ENCODE measurements at regions not wholly inside any gene's neighbourhood (a gene's known extent, or its start where the extent isn't known, plus 50 kb on each side); places are given as distances from the start of the nearest gene placed in this dataset.

- DNase-seq (ENCODE audit: low read depth), result peak; percentile 86
Observed at GRCh38 chr22:46078241-46079092, 71.9 kb upstream of the PPARA start.

- DNase-seq (ENCODE audit: low read depth), result peak; percentile 64
Observed at GRCh38 chr22:46079093-46079860, 71.0 kb upstream of the PPARA start.

- DNase-seq (ENCODE audit: low read depth), result peak; percentile 82
Observed at GRCh38 chr22:46079861-46080821, 70.2 kb upstream of the PPARA start.

- no peak for DNase-seq (ENCODE audit: low read depth)
Observed at GRCh38 chr22:46081036-46081830, 69.1 kb upstream of the PPARA start.

GRCh38 chr22:46081831-46082210, 68.5 kb upstream of the PPARA start:
- DNase-seq (ENCODE audit: low read depth), result no peak

- no peak for DNase-seq (ENCODE audit: low read depth)
Observed at GRCh38 chr22:46082633-46083032, 67.7 kb upstream of the PPARA start.

DNA sequence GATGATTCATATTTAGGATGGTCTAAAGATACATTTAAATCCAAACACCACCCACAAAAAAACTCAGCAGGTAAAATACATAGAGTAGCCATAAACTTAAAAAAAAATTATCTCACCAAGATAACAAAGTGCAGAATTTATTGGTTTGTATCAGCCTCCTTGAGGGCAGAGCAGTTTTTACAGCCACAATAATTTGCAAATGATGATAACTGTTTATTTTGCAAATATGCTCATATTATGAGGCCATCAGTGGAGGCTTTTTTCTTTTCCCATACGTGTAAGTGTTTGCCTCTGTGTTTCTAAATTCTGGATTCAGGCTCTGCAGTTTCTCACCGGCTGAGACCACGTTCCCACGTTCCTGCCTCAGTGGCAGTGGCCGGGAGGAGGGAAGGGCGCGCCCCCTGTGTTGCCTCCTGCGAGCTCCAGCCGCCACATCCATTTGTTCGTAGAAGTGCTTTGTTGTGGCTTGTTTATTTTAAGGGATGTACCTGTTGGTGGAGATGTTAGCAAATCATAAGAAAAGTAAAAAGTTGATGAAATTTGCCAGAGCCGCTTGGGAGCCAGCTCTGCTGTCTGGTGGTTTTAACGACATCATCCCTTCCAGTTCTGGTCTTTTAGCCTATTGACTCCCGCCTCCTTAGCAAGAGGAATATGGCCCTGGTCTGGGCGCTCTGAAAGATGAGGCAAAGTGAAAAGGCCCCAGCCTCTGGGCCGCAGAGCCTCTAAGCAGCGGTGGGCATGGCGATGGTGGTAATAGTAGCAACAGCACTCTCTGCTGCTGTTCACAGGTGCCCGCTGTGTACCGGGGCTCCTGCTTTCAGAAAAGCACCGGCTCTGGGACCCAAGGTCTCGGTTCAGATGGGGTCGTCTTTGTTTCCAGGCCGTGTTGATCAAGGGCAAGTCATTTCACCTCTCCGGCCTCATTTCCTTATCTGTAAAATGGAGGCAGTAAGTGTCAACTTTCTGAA, 66.7 kb upstream of the PPARA start:
- no peak for DNase-seq (ENCODE audit: low read depth)

- DNase-seq (ENCODE audit: low read depth), result no peak
Observed at GRCh38 chr22:46084376-46084775, 66.0 kb upstream of the PPARA start.

- DNase-seq (ENCODE audit: low read depth), result peak; percentile 79
Observed at GRCh38 chr22:46084943-46085827, 65.1 kb upstream of the PPARA start.

DNA sequence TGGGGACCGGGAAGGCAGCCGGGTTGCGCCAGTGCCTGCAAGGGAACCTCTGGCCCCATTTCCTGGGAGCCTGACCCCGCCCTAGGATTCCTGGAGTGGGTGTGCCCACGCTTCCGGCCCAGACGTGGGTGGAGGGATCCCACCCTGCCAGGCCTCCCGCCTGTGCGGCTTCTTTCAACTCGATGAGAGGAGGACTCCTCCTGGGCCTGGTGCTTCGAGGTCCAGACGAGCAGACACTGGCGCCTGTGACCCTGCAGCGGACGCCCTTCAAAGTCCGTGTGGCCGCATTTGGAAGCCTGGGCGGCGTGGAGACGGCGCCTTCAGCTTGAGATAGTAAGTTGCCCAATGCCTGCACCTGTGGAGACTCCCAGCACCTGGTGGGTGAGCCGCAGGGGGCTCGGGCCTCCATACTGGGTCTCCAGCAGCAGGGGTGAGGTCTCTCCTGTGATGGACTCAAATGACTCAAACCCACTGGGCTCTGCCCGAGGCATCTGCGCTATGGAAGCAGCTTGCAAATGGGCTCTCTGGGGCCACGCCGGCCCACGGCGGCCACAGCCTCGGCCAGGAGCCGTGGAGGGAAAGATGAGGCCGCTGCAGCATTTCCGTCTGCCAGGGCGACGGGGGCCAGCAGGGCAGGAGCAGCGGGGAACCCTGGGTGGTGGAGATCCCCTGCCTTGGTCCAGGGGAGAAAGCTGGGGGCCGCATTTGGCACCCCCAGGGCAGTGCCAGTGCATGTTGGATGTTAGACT, 64.3 kb upstream of the PPARA start:
- DNase-seq (ENCODE audit: low read depth), result peak; percentile 68

DNA sequence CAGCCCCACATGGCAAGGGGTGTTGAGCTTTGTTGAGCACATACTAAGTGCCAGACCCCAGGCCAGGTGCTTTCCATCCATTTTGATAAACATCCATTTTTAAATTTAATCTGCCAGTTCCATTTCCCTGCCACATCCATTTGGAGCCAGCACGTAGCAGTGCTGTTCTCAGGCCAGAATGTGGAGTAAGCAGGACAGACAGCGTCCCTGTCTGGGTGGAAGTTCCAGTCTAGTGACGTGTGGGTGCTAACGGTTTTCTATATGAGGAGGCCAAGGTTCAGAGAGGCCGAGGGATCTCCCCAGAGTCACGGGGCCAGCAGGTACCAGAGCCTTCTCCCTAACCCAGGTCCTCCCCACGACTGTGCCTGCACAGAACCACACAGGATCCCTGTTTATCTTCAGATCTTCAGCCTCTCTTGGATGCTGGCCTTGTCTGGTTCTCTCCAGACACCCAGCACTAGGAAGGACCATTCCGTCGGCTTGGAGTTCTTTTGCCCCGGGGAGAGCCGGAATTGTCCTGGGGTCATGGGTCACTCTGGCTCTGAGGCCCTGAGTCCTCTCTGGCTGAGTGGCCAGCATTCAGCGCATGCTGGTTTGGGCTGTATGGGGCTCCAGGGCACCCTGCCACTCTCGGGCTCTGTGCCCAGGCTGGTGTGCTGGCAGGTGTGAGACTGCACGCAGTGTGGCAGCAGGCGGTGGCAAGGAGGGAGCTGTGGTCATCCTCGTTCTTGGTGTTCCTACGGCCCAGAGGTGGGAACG, 63.6 kb upstream of the PPARA start:
- DNase-seq (ENCODE audit: low read depth), result peak; percentile 59

GRCh38 chr22:46087336-46087690, 63.0 kb upstream of the PPARA start:
- DNase-seq (ENCODE audit: low read depth), result no peak

GRCh38 chr22:46087816-46088277, 62.5 kb upstream of the PPARA start:
- DNase-seq (ENCODE audit: low read depth), result peak; percentile 74

DNA sequence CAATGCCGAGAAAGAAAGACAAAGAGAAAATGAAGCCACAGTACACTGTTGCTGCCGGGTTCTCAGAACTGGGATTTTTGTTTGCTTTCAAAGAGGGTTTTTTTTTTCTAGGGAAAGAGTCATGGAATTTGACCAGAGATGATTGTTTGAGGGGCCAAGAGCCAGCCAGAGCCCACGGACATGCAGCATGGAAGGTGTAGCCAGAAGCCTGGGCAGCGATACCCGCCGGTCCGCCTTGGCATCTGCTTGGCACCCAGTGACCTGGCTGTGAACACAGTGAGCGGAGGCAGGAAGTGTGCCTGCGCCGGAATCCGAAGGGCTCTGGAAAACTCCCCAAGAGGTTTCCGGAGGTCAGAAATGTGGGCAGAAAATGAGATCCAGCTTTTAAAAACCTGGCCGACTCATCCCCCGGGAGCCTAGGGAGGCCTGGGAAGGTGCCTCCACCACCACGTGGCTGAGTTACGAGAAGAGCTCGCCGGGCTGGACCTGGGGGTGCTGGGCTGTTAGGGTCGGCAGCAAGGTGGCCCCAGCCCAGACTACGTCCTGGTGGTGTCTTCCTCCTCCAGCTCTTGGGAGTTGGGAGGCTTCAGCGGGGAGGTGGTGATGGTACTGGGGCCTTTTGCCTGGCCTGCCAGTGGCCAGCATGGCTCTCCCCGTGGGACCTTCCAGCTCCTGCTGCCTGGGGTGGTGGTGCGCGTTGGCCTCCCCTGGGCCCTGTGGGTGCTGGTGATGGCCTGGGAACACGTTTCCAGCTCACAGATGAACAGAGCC, 61.6 kb upstream of the PPARA start:
- peak; percentile 75 for DNase-seq (ENCODE audit: low read depth)

GRCh38 chr22:46089426-46090035, 60.8 kb upstream of the PPARA start:
- DNase-seq (ENCODE audit: low read depth), result no peak

DNA sequence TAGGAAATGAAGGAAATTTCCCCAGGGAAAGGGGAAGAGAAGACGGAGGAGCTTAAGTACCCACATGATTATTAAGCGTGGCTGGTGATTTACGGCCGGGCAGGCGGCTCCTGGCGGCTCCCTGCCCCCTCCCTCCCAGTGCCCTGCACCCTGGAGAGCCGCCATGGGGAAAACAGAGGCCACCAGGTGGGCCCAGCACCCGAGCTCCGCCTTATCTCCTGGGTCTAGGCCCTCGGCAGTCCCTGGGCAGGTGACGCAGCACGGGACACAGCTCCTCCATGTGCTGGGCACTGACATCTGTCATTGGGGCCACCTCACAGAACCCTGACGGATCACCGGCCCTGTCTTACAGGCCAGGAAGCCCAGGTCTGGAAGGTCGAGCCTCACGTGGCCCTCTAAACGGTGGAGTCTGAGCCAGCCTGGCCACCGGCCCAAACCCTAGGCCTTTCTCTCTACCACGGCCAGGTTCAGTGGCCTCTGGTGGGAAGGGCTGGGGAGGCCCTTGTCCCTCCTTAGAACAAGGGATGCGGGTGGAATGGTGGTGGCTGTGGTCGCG, 60.2 kb upstream of the PPARA start:
- DNase-seq (ENCODE audit: low read depth), result peak; percentile 47

All from M059J (cell line).